Naive thymus-derived CD4-positive, alpha-beta T cell (primary cell): ENCODE measurements at regions not wholly inside any gene's neighbourhood (a gene's known extent, or its start where the extent isn't known, plus 50 kb on each side); places are given as distances from the start of the nearest gene placed in this dataset.

ENCODE experiments used
- ATAC-seq: fragments of 150-1000 bp; cut with Tn5 transposase; 2 replicates; pipeline ENCODE4 v1.10.0; 2021; ENCODE audit warnings: mild to moderate bottlenecking, moderate library complexity
- CTCF ChIA-PET: fragments of 350-600 bp; sonication (Branson Sonifier 250); formaldehyde crosslinking; loops from one replicate; lab custom pipeline; 2021; ENCODE audit warnings: antibody characterized with exemption; lab: Charles Lee
- POLR2A ChIA-PET: fragments of 350-600 bp; sonication (Branson Sonifier 250); formaldehyde crosslinking; loops from one replicate; lab custom pipeline; 2021; ENCODE audit warnings: antibody characterized with exemption, inconsistent platforms; lab: Charles Lee
- DNase-seq, 9 donors: peaks; one replicate each; pipeline versions ENCODE4 v3.0.0 to v3.0.0-alpha.2; 2020 to 2022; ENCODE audit warnings: mixed read lengths in 1 of 9
- H3K27ac ChIP-seq: one replicate; pipeline ENCODE4 v1.7.0; 2013; ENCODE audit warnings: mild to moderate bottlenecking, low read depth, low read length, moderate library complexity
- H3K27me3 ChIP-seq, 2 donors: one replicate each; pipeline ENCODE4 v1.7.0; 2013; ENCODE audit warnings: low read length in 2 of 2, mild to moderate bottlenecking in 2 of 2, moderate library complexity in 2 of 2; ENCODE audit not compliant: control insufficient read depth in 2 of 2, insufficient read depth in 2 of 2
- H3K36me3 ChIP-seq, 3 experiments: 1 replicate in 2 of 3; 2 replicates in 1 of 3; pipeline ENCODE4 v1.7.0; 2013; ENCODE audit warnings: low read length in 3 of 3, mild to moderate bottlenecking in 3 of 3, moderate library complexity in 1 of 3; ENCODE audit not compliant: insufficient read depth in 3 of 3, control insufficient read depth in 2 of 3
- H3K4me1 ChIP-seq, 2 donors: one replicate each; pipeline ENCODE4 v1.7.0; 2013; ENCODE audit warnings: low read length in 2 of 2, mild to moderate bottlenecking in 2 of 2, moderate library complexity in 1 of 2; ENCODE audit not compliant: control insufficient read depth in 2 of 2, insufficient read depth in 2 of 2
- H3K4me3 ChIP-seq: 2 replicates; pipeline ENCODE4 v1.7.0; 2013; ENCODE audit warnings: mild to moderate bottlenecking, low read length
- H3K9me3 ChIP-seq, 3 experiments: 1 replicate in 2 of 3; 2 replicates in 1 of 3; pipeline ENCODE4 v1.7.0; 2013; ENCODE audit warnings: low read length in 3 of 3; ENCODE audit not compliant: control insufficient read depth in 2 of 3
- H3K27ac Mint-ChIP-seq, 9 donors: one replicate each; pipeline ENCODE4 v1.8.0; 2020 to 2022; ENCODE audit warnings: mixed read lengths in 9 of 9, mild to moderate bottlenecking in 8 of 9, moderate library complexity in 5 of 9, inconsistent platforms in 2 of 9
- H3K27me3 Mint-ChIP-seq, 5 donors: one replicate each; pipeline ENCODE4 v1.8.0; 2021 to 2022; ENCODE audit warnings: mixed read lengths in 5 of 5, mild to moderate bottlenecking in 1 of 5
- H3K36me3 Mint-ChIP-seq, 5 donors: one replicate each; pipeline ENCODE4 v1.8.0; 2020 to 2022; ENCODE audit warnings: mixed read lengths in 5 of 5, mild to moderate bottlenecking in 3 of 5, inconsistent platforms in 1 of 5
- H3K4me1 Mint-ChIP-seq, 7 donors: one replicate each; pipeline ENCODE4 v1.8.0; 2020 to 2022; ENCODE audit warnings: mixed read lengths in 7 of 7, mild to moderate bottlenecking in 3 of 7, inconsistent platforms in 1 of 7
- H3K4me3 Mint-ChIP-seq, 10 donors: one replicate each; pipeline ENCODE4 v1.8.0; 2020 to 2022; ENCODE audit warnings: mild to moderate bottlenecking in 10 of 10, mixed read lengths in 10 of 10, moderate library complexity in 6 of 10, inconsistent platforms in 2 of 10
- H3K9me3 Mint-ChIP-seq, 11 donors: one replicate each; pipeline ENCODE4 v1.8.0; 2020 to 2022; ENCODE audit warnings: mixed read lengths in 11 of 11, mild to moderate bottlenecking in 4 of 11, inconsistent platforms in 1 of 11, moderate library complexity in 1 of 11
- intact Hi-C, 2 donors: fragments of 100-400 bp; cut with micrococcal nuclease; formaldehyde crosslinking; loops; one replicate each; pipeline ENCODE4 v1.15.1; 2023

- H3K4me1 ChIP-seq, result no peaks in the 10 kb centered on the region
- H3K9me3 Mint-ChIP-seq, result peaks cover 0 to 8% (median 3%) of the 10 kb centered on the region in 11 donors
- no peak overlapping the region for H3K4me3 Mint-ChIP-seq
- no peaks in the 10 kb centered on the region for H3K9me3 ChIP-seq
- H3K27ac ChIP-seq, result no peak overlapping the region
- no peak overlapping the region for H3K4me3 ChIP-seq
- H3K27me3 Mint-ChIP-seq, result no peaks in the 10 kb centered on the region
- no peaks in the 10 kb centered on the region for H3K4me1 Mint-ChIP-seq
- H3K27ac Mint-ChIP-seq, result no peak overlapping the region
- DNase-seq (no peak), ATAC-seq (no peak)
- ChIA-PET CTCF (no interaction called here), POLR2A (no interaction called here)
- H3K36me3 Mint-ChIP-seq, result no peaks in the 10 kb centered on the region
- intact Hi-C loops, result no loop called here
- no peaks in the 10 kb centered on the region for H3K36me3 ChIP-seq
- H3K27me3 ChIP-seq, result no peaks in the 10 kb centered on the region
These were observed 529.5 kb upstream of the FZD8 start for GRCh38 chr10:36171556-36171952.

GRCh38 chr10:36170943-36171501, 528.9 kb upstream of the FZD8 start:
- Mint-ChIP-seq H3K36me3 (no peaks in the 10 kb centered on the region), H3K9me3 (peaks cover 0 to 8% (median 3%) of the 10 kb centered on the region in 11 donors), H3K27me3 (no peaks in the 10 kb centered on the region), H3K27ac (no peak overlapping the region), H3K4me1 (no peaks in the 10 kb centered on the region), H3K4me3 (no peak overlapping the region)
- Histone ChIP-seq H3K9me3 (no peaks in the 10 kb centered on the region), H3K36me3 (no peaks in the 10 kb centered on the region), H3K27me3 (no peaks in the 10 kb centered on the region), H3K4me1 (no peaks in the 10 kb centered on the region), H3K4me3 (no peak overlapping the region), H3K27ac (no peak overlapping the region)
- intact Hi-C loops, result no loop called here
- ATAC-seq (no peak), DNase-seq (no peak)
- ChIA-PET POLR2A (no interaction called here), CTCF (no interaction called here)

GRCh38 chr10:36170142-36170719, 528.1 kb upstream of the FZD8 start:
- H3K36me3 Mint-ChIP-seq, result no peaks in the 10 kb centered on the region
- H3K27me3 Mint-ChIP-seq, result no peaks in the 10 kb centered on the region

GRCh38 chr10:36168777-36169176, 526.7 kb upstream of the FZD8 start:
- intact Hi-C loops, result no loop called here
- no peaks in the 10 kb centered on the region for H3K4me1 Mint-ChIP-seq
- peaks cover 0 to 12% (median 4%) of the 10 kb centered on the region in 11 donors for H3K9me3 Mint-ChIP-seq
- Histone ChIP-seq H3K27ac (no peak overlapping the region), H3K9me3 (no peaks in the 10 kb centered on the region), H3K4me1 (no peaks in the 10 kb centered on the region), H3K27me3 (no peaks in the 10 kb centered on the region), H3K36me3 (no peaks in the 10 kb centered on the region), H3K4me3 (no peak overlapping the region)
- no peak overlapping the region for H3K27ac Mint-ChIP-seq
- ATAC-seq (no peak), DNase-seq (no peak)
- no peaks in the 10 kb centered on the region for H3K27me3 Mint-ChIP-seq
- ChIA-PET CTCF (no interaction called here), POLR2A (no interaction called here)
- no peak overlapping the region for H3K4me3 Mint-ChIP-seq
- H3K36me3 Mint-ChIP-seq, result no peaks in the 10 kb centered on the region

More at GRCh38 chr10:36170142-36170719, 528.1 kb upstream of the FZD8 start:
- Histone ChIP-seq H3K27me3 (no peaks in the 10 kb centered on the region), H3K4me3 (no peak overlapping the region), H3K4me1 (no peaks in the 10 kb centered on the region), H3K9me3 (no peaks in the 10 kb centered on the region), H3K36me3 (no peaks in the 10 kb centered on the region), H3K27ac (no peak overlapping the region)
- H3K4me1 Mint-ChIP-seq, result no peaks in the 10 kb centered on the region
- POLR2A ChIA-PET, result no interaction called here
- no peak overlapping the region for H3K27ac Mint-ChIP-seq
- peaks cover 0 to 11% (median 3%) of the 10 kb centered on the region in 11 donors for H3K9me3 Mint-ChIP-seq
- CTCF ChIA-PET, result no interaction called here
- intact Hi-C loops, result no loop called here
- H3K4me3 Mint-ChIP-seq, result no peak overlapping the region
- DNase-seq (no peak), ATAC-seq (no peak)

GRCh38 chr10:36164556-36165504, 522.7 kb upstream of the FZD8 start:
- CTCF ChIA-PET, result no interaction called here
- no peak overlapping the region for H3K27ac Mint-ChIP-seq
- Histone ChIP-seq H3K27ac (no peak overlapping the region), H3K4me1 (no peaks in the 10 kb centered on the region), H3K27me3 (no peaks in the 10 kb centered on the region), H3K9me3 (no peaks in the 10 kb centered on the region), H3K36me3 (no peaks in the 10 kb centered on the region), H3K4me3 (no peak overlapping the region)
- no peak for DNase-seq
- peaks cover 0 to 12% (median 4%) of the 10 kb centered on the region in 11 donors for H3K9me3 Mint-ChIP-seq
- ATAC-seq, result no peak
- POLR2A ChIA-PET, result no interaction called here
- no peak overlapping the region for H3K4me3 Mint-ChIP-seq
- intact Hi-C loops, result no loop called here
- H3K4me1 Mint-ChIP-seq, result no peaks in the 10 kb centered on the region
- H3K27me3 Mint-ChIP-seq, result no peaks in the 10 kb centered on the region
- no peaks in the 10 kb centered on the region for H3K36me3 Mint-ChIP-seq

- Histone ChIP-seq H3K27ac (no peak overlapping the region), H3K9me3 (no peaks in the 10 kb centered on the region), H3K36me3 (no peaks in the 10 kb centered on the region), H3K27me3 (no peaks in the 10 kb centered on the region), H3K4me3 (no peak overlapping the region), H3K4me1 (no peaks in the 10 kb centered on the region)
- intact Hi-C loops, result no loop called here
- Mint-ChIP-seq H3K27ac (no peak overlapping the region), H3K4me3 (no peak overlapping the region), H3K9me3 (peaks cover 0 to 12% (median 3%) of the 10 kb centered on the region in 11 donors), H3K4me1 (no peaks in the 10 kb centered on the region), H3K27me3 (no peaks in the 10 kb centered on the region), H3K36me3 (no peaks in the 10 kb centered on the region)
- no peak for ATAC-seq
- no peak for DNase-seq
- CTCF ChIA-PET, result no interaction called here
- POLR2A ChIA-PET, result no interaction called here
These were observed 521.7 kb upstream of the FZD8 start for GRCh38 chr10:36163827-36164226.
